Retina (tissue), 1 donor: ENCODE measurements at regions not wholly inside any gene's neighbourhood (a gene's known extent, or its start where the extent isn't known, plus 50 kb on each side); places are given as distances from the start of the nearest gene placed in this dataset.

ENCODE experiments used
- DNase-seq: peaks from one replicate; pipeline ENCODE4 v3.0.0-alpha.2; 2016

DNA sequence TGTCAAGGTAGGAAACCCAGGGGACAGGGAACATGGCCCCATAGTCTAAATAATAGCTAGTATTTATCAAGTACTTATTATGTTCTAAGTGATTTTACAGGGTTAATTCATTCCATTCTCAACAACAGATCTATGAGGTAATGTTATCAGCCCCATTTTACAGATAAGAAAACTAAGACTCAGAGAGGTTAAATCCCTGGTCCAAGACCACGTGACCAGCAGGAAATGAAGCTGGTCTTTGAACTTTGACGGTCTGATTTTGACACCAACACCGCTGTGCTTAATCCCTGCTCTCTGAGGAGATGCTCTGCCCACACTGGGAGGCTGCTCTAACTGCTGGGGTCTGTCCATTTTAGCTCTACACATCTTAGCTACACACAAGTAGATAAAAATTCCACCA, 253.5 kb downstream of the SPTSSA start:
- no peak for DNase-seq

- DNase-seq: no peak
Observed at GRCh38 chr14:34205799-34206198, 254.9 kb upstream of the EGLN3 start.

- no peak for DNase-seq
Observed at GRCh38 chr14:34204774-34205173, 253.9 kb upstream of the EGLN3 start.

- DNase-seq: no peak
Observed at GRCh38 chr14:34203251-34203722, 252.4 kb upstream of the EGLN3 start.

DNA sequence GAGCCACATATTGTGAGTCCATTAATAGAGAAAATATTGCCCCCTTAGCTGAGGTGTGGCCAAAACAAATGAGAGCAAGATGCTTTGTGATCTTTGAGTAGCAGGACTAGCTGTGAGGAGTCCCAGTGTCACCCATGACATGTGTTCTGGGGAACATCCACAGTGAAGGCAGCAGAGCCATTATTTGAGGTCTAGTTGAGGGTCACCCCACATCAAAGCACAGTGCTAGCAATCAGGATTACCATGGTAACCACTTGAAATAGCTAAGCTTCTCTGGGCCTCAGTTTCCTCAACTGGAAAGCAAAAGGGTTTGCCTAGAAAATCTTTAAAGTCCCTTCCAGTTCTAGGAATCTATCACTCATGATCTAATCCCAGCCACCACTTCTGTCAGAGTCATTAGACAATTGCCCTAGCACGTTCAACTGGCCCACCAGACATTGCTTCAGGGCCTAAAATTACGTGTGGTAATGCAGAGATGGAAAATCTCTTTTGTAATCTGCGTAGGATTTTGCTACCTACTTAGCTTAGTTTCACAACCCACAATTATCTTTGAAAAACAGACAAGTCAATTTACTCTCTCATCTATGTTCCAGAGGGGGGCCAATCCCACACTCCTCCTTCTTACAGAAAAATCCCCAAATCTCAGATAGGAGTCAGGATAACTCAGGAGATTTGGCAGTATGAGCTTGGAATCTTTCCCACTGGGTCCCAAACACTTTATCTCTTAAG, 251.2 kb upstream of the EGLN3 start:
- no peak for DNase-seq

GRCh38 chr14:34199585-34199984, 248.7 kb upstream of the EGLN3 start:
- no peak for DNase-seq

DNA sequence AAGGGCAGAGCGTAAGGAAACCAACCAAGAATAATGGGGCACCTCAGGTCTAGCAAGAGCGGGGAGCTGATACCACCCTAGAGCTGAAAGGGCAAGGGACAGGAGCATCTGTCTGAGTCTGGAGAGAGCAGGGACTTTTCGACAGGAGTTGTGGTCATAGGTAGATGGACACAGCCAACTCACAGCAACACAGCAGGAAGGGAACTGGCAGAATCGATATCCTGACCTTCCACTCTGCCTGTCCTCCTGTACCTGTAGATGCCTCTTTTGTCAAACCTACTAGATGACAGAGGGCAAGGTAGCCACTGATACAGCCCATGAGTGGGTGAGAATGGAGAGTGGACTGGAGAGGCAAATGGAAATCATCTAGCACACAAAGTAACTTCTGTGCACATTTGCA, 247.2 kb upstream of the EGLN3 start:
- no peak for DNase-seq

DNA sequence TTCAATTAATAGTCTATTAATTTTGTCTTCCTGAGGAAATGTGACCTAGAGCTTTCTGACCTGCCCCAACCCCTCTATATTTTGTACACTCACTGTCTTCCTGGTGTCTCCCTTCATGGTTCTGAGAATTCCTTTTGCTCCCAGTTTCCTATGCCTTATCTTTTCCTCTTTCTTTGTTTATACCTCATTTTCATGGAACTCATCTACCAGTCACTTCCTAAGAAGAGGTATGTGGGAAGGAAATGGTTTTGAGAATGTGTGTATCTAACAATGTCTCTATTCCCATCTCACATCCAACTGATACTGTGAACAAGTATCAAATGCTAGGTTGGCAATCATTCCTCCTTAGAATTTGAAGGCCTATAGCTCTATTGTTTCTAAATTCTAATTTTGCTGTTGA, 245.1 kb upstream of the EGLN3 start:
- DNase-seq: no peak

DNA sequence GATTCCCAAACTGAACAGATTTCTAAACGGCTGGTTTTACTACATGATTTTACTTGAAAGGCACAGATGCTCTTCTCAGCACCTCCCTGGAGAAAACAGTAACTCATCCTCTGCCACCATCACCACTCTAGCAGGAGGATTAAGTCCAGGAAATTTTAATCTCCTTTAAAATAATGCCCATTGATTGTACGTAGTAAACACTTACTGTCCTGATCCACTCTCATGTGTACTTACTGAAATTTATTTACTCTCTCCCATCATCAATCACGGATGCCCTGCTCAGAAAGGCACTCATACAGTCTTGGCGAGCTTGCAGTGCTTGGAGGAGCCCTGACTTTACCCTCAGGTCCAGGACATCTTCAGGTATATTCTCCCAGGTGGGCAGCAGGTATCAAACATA, 239.8 kb upstream of the EGLN3 start:
- DNase-seq: no peak

DNA sequence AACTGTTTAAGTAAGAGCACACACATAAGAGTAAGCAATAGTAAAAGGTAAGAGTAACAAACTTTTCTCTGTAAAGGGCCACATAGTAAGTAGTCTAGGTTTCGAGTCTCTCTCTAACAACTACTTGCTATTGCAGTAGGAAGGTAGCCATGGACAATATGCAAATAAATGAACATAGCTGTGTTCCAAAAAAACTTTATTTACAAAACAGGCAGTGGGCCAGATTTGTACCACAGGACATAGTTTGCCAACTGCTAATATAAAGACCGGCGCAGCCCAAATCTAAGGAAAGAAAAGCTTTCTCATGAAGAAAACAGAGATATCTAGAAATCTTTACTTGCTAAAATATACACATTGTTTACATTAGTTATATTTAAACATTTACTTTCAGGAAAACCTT, 239.0 kb upstream of the EGLN3 start:
- DNase-seq: no peak

GRCh38 chr14:34187519-34188044, 236.7 kb upstream of the EGLN3 start:
- no peak for DNase-seq

DNA sequence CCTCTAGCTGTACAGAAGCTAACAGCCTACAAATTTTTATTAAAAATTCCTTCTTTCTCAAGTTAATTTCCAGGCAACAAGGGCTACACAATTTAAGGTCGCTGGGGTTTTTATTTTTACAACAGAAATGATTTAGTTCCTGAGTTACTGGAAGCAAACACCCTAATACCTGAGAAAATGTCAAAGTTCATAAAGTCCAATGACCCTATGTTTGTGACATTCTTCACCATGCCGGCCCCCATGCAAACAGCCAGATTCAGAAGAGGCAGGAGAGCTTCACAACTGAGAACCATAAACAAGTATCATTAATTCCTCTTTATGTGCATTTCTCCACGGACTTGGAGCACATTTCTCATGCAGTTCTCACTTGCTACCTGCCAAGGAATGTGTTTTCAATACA, 236.2 kb upstream of the EGLN3 start:
- DNase-seq: no peak

DNA sequence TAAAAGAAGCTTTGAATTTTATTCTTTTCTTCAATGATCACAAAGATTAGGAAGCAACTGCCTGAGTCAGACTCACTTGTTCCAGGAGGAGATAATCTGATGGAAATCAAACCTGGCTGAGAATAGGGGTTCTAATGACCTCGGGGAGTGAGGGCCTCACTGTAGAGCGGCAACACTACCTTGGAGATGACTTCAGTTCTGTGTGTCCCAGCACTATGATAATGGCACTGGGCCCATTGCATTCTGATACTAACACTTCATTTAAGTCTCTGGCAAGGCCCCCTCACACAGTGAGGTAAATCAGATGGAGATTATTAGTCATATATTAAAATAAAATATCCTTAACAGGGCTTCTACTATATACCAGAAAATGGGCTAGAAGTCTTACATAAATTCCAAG, 233.3 kb upstream of the EGLN3 start:
- no peak for DNase-seq

DNA sequence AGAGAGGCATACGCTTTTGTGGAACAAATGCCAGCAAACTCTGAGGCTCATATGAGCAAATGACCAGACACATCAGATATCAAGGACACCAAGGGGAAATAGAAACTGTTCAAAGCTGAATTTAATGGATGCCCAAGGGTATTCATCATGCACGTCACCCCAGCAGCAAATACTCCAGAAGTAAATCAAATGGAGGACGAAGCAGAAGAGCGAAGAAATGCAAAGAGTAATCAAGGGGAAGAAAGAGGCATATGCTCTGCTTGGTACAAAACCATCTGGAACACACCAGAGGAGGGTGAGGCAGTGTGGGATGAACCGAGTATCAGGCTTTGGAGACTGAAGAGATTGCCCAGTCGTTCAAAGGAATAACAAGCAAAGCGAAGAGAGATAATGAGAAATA, 232.6 kb upstream of the EGLN3 start:
- no peak for DNase-seq

DNA sequence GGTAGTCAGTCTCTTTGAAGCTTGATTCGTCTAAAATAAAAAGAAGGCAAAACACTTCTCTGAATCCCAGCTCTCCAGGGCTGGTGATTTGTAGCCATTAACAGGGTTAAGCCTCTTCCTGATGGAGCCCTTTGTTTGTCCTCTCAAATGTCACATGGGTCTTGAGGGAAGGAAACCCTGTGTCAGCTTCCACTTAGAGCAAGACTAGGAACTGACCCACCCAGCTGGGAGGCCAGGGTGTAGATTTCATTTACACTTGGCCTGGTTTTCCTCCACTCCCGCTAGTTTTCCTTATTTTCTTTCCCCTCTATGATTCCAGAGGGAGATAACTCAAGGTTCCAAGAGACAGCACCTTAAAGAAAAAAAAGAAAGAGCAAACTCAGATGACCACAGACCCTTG, 230.5 kb upstream of the EGLN3 start:
- DNase-seq: no peak

DNA sequence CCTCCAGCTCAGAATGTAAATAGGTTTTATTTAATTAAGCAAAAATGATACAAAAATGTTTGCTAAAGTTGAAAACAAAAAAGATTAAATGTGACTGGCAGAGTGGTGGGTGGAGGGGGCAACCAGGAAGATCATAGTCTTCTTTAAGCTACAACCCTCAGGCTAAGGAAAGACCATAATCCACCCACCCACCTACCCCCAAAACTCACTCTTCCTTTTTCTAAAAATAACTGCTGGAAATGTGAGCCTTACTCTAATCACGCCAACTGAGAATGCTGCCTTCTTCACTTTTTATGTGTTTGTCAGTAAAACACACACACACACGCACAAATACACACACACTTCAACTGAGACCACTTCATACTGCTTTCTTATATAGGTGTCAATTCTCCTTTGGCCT, 230.0 kb upstream of the EGLN3 start:
- no peak for DNase-seq

DNA sequence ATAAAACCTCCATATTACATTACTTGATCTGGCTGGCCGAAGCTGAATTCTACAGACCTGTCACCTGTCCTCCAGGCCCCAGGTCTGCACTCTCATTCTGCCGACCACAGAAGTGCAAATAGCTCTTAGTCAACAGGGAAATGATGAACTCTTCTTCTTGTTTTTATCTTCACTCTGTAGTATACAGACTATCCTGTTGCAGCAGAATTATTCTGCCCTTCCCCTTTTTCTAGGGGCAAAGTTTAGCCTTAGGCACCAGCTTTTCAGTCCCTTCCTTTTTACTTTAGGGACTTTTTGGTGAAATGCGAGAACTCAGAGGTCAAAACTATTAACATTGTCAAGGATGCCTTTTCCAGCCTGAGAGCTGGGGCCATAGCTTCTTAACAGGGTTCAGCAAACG, 229.6 kb upstream of the EGLN3 start:
- no peak for DNase-seq

- DNase-seq: no peak
Observed at GRCh38 chr14:34179727-34180126, 228.9 kb upstream of the EGLN3 start.

DNA sequence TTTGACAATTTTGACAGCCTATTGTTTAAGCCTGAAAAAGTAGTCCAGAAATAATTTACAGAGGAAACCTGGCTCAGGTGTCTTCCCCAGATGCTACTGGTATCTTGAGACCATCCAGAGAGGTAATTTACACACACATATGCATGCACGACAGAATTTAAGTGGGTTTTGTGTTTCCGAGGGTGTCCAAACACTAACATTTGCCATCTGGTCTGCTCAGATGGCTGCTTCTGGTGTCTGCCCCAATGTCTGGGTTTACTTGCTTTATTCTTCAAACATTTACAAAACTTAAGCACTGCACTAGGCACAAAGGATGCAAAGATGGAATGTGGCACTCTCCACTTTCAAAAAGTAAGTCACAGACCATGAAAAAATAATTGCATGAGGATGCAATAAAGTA, 226.6 kb upstream of the EGLN3 start:
- DNase-seq: no peak

- no peak for DNase-seq
Observed at GRCh38 chr14:34175574-34175973, 224.7 kb upstream of the EGLN3 start.

DNA sequence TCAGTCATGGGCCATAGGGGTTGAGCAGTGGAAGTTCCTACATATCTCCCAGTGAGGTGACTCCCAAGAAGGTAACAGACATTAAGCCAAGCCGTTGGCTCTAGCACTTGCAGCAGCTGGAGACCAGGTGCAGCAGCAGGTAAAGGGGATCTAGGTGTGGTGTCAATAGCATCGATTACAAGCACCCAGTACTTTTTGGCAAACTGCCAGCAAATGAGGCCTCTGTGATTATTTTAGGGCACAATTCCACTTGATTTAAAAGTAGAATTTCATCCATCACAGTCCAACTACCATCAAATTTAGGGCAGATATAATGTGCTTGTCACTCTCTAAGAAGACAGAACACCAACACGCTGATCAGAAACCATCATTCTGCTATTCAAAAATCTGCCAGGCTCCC, 224.1 kb upstream of the EGLN3 start:
- no peak for DNase-seq

DNA sequence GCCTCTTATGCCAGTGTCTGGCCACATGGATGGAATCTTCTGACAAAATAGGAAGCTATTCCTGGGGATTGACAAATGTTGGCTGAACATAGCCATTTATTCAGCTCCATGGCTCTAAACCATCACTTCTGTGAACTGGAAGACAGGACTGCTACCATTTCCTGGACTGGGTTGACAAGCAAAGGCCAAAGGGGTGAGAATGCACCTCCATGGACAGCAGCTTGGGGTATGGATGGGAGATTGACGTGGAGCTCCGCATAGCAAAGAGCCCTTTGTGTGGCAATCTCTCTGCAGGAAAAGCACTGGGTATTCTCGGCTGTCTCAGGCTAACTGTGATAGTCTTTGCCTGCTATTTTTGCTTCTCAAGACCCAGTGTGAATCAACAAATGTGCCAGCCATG, 223.0 kb upstream of the EGLN3 start:
- no peak for DNase-seq

DNA sequence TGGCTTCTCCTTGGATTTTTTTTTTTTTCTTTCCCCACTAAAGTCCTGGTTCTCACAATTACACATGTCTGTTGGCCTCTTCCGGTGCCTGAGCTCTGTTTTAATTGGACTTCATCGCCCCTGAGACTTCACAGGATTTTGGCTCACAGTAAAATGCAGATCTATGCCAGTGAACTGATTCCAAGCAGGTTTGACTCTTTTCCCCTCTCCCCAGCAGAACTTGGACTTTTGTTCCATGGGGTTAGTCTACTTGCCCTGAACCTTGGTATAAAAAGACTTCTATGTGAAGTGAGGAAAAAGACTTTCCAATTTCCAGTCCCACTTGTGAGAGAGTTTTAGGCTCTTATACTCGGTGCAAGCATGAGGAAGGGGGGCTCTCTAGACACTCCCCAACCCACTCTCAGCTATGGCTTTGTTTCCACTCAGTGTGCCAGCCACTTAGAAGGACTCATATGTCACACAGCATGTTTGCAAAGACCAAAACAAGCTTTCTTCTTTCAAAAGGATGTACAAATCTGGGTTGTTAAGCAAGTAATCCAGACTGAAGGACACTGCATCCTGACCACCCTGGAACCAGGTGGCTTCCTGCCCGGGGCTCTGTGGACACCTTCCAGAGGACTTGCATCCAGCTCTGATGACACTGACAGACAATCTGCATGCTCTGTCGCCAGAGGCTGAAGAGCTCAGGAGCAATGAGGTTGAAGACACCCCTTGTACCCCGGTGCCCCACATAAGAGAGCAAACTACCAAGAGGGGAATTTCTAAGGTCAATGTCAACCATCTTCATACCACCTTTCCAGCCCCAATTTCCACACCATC, 221.9 kb upstream of the EGLN3 start:
- DNase-seq: no peak

DNA sequence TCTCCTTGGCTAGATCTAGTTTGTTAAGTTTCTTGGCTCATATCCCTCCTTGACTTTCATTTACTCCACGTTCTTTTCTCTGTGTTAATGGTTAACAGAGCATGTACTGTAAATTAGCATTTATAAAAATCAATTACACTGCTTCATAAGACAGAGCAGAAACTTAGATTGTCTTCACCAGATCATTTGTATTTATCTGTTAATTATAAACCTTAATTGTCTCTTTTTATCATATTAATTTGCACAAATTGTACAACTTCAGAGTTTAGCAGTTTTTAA, 221.2 kb upstream of the EGLN3 start:
- no peak for DNase-seq
